ENCODE measurements at regions not wholly inside any gene's neighbourhood (a gene's known extent, or its start where the extent isn't known, plus 50 kb on each side); places are given as distances from the start of the nearest gene placed in this dataset.
"Not testable (repeated sequence)": the region's sequence is repeated elsewhere in the genome, so short reads cannot be mapped to it uniquely, and the experiment has no call there.

DNA sequence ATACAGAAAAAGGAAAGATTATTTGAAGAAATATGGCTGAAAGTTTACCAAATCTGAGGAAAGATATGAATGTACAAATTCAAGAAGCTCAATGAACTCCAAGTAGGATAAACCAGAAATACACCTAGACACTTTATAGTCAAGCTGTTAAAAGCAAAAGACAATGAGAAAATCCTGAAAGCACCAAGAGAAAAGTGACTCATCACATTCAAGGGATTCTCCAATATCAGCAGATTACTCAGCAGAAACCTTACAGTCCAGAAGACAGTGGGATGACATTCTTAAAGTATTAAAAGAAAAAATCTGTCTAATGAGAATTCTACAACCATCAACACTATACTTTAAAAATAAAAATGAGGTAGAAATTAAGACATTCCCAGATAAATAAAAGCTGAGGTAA is 223.8 kb upstream of the ZCCHC13 start:
- no peak for DNase-seq (ENCODE audit: extremely low read depth, low read depth)
- TF ChIP-seq, protein P1, sequence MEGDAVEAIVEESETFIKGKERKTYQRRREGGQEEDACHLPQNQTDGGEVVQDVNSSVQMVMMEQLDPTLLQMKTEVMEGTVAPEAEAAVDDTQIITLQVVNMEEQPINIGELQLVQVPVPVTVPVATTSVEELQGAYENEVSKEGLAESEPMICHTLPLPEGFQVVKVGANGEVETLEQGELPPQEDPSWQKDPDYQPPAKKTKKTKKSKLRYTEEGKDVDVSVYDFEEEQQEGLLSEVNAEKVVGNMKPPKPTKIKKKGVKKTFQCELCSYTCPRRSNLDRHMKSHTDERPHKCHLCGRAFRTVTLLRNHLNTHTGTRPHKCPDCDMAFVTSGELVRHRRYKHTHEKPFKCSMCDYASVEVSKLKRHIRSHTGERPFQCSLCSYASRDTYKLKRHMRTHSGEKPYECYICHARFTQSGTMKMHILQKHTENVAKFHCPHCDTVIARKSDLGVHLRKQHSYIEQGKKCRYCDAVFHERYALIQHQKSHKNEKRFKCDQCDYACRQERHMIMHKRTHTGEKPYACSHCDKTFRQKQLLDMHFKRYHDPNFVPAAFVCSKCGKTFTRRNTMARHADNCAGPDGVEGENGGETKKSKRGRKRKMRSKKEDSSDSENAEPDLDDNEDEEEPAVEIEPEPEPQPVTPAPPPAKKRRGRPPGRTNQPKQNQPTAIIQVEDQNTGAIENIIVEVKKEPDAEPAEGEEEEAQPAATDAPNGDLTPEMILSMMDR (IDR thresholded peaks at IDR 0.05; ENCODE audit: low read depth, low read length) = no peak

DNA sequence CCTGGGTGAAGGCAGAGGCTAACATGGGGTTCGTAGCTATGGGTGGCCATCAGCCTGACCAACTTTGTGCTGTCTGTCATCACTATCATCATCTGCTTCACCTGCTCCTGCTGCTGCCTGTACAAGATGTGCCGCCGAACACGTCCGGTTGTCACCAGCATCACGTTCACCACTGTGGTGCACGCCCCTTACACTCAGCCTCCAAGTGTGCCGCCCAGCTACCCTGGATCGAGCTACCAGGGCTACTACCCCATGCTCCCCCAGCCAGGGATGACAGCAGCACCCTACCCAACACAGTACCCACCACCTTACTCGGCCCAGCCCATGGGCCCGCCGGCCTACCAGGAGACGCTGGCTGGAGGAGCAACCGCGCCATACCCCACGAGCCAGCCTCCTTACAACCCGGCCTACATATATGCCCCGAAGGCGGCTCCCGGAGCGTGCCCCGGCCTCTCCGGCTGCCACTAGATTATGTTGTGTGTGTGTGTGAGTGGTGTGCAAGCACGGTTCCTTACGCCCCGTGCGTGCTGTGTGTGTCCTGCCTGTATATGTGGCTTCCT is 213.4 kb upstream of the XIST start:
- no peak for DNase-seq (ENCODE audit: extremely low read depth, low read depth)
- TF ChIP-seq, protein P1 (IDR thresholded peaks at IDR 0.05; ENCODE audit: low read depth, low read length) = no peak

DNA sequence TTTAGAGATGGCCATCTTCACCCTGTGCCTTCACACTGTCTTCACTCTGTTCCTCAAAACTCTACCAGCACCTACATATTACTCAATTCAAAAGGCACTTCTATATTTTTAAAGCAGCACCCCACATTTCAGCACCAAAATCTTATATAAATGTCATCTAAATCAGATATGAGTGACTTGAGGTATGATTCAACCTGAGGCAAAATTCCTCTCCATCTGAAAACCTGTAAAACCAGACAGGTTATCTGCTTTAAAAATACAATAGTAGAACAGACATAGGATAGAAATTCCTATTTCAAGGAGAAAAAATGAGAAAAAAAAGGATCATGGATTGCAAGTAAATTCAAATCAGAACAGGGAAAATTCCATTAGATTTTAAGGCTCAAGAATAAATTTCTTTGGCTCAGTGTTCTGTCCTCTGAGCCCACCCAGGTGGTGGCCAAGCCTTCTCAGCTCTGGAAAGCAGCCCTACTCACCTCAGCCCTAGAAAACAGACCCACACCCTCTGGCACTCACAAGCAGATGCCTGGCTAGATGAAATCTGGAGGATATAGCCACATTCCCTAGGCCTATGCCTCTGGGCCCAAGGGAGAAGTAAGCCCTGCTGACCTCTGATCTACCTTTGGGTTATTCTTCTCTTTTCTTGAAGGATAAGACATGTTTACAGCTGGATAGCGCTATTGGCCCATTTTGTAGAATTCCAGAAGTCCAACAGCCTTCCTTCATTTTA is 211.1 kb upstream of the XIST start:
- TF ChIP-seq, protein P1 (IDR thresholded peaks at IDR 0.05; ENCODE audit: low read depth, low read length) = no peak
- DNase-seq (ENCODE audit: extremely low read depth, low read depth) = no peak

DNA sequence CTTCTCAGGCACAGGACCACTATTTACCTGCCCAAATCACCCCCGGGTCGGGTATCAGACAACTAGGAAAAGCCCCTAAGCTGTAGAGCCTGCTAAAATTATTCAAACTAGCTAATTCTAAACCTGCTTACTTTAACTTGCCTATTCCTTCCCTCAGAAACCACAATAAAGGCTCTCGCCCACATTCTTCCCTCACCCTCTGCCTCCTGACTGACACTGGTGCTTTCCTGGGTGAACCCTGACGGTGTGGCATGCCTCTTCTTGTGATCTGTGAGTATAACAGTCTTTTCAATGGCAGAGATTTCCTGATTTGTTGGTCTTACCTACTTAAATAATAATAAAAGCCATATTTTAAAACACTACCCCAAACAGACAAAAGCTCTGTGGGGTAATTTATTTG is 209.4 kb upstream of the XIST start:
- TF ChIP-seq, protein P1 (IDR thresholded peaks at IDR 0.05; ENCODE audit: low read depth, low read length) = no peak

DNA sequence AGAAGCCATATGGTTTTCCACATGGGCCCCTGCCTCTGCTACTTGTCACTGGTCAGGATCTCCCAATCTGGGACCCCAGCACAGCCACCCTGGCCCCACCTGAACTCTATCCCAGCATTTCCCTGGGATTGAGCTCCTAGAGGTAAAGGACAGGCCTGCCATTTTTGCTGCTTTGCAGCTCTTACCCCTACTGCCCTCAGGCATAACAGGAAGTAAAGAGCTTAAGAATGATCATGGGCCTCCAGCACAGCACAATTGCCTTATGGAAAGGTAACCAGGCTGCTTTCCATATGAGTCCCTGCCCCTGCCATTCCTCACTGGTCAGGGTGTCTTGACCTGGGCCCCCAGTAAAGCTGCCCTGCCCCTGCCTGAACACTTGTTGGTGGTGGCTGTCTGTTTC is 196.6 kb upstream of the XIST start:
- no peak for DNase-seq (ENCODE audit: extremely low read depth, low read depth)
- TF ChIP-seq, protein P1 (IDR thresholded peaks at IDR 0.05; ENCODE audit: low read depth, low read length) = no peak

More for the DNA sequence above, 209.4 kb upstream of the XIST start:
- DNase-seq (ENCODE audit: extremely low read depth, low read depth) = no peak

DNA sequence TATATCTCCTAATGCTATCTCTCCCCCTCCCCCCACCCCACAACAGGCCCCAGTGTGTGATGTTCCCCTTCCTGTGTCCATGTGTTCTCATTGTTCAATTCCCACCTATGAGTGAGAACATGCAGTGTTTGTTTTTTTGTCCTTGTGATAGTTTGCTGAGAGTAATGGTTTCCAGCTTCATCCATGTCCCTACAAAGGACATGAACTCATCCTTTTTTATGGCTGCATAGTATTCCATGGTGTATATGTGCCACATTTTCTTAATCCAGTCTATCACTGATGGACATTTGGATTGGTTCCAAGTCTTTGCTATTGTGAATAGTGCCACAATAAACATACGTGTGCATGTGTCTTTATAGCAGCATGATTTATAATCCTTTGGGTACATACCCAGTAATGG is 181.6 kb upstream of the XIST start:
- DNase-seq (ENCODE audit: extremely low read depth, low read depth) = not testable (repeated sequence)

DNA sequence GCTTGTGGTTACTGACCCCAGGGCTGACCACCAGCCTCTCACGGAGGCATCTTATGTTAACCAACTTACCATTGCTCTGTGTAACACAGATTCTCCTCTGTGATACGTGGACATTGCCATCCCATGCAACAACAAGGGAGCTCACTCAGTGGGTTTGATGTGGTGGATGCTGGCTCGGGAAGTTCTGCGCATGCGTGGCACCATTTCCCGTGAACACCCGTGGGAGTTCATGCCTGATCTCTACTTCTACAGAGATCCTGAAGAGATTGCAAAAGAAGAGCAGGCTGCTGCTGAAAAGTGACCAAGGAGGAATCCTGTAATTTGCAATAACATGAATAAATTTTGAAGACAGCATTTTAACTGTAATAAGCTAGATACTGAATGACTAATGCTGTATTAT is 179.0 kb upstream of the XIST start:
- DNase-seq (ENCODE audit: extremely low read depth, low read depth) = not testable (repeated sequence)

DNA sequence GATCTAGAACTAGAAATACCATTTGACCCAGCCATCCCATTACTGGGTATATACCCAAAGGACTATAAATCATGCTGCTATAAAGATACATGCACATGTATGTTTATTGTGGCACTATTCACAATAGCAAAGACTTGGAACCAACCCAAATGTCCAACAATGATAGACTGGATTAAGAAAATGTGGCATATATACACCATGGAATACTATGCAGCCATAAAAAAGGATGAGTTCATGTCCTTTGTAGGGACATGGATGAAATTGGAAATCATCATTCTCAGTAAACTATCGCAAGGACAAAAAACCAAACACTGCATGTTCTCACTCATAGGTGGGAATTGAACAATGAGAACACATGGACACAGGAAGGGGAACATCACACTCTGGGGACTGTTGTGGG is 178.3 kb upstream of the XIST start:
- not testable (repeated sequence) for DNase-seq (ENCODE audit: extremely low read depth, low read depth)

DNA sequence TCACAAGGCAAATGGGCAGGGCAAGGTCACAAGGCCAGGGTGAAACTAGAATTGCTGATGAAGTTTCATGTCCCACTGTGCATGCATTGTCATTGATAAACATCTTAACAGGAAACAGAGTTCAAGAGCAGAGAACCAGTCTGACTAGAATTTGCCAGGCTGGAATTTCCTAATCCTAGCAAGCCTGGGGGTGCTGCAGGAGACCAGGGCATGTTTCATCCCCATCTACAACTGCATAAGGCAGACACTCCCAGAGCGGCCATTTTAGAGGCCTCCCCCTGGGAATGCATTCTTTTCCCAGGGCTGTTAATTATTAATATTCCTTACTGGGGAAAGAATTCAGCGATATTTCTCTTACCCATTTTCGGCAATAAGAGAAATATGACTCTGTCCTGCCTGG is 172.6 kb upstream of the XIST start:
- DNase-seq (ENCODE audit: extremely low read depth, low read depth) = not testable (repeated sequence)

Data from AG09319 (cell line).